ENCODE measurements at regions not wholly inside any gene's neighbourhood (a gene's known extent, or its start where the extent isn't known, plus 50 kb on each side); places are given as distances from the start of the nearest gene placed in this dataset.

DNA sequence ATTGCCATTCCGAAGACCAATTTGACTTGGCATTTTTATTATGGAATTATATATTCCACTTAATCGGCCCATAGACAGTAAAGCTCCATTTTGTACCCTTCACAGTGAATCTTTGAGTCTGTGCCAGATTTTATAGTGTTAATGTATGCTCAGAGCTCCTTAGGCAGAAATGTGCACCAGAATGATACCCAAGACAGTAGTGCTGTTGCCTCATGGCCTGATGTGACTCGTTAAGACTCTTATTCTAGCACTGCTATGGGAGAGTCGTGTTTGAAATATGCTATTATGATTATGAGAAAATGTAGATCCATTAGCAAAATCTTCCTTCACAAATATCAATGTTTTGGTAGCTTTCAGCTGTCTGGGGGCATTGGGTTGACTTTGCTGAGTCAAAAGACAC, 209.8 kb upstream of the RAG2 start:
- no peak for DNase-seq

- DNase-seq = no peak
Measured at GRCh38 chr11:36803084-36803483, 205.0 kb upstream of the RAG2 start.

- DNase-seq = no peak
Measured at GRCh38 chr11:36792996-36793914, 195.2 kb upstream of the RAG2 start.

DNA sequence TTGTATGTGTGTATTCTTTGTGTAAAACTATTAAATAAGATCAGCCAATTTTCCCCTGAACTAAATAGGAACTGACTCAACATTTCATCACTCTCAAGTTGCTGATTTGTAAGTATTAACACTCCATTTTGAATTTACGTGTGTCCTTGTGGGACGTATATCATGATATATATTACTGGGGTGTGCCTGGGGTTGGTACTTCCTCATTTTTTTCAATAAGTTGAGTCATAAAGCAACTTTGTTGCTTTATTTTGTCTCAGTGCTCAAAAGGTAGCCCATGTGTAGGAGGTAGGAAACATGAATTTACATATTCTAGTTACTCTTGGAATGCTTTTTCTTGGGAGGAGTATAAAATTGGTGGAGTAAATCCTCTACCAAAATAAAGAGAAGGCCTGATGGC, 193.9 kb upstream of the RAG2 start:
- DNase-seq = no peak

DNA sequence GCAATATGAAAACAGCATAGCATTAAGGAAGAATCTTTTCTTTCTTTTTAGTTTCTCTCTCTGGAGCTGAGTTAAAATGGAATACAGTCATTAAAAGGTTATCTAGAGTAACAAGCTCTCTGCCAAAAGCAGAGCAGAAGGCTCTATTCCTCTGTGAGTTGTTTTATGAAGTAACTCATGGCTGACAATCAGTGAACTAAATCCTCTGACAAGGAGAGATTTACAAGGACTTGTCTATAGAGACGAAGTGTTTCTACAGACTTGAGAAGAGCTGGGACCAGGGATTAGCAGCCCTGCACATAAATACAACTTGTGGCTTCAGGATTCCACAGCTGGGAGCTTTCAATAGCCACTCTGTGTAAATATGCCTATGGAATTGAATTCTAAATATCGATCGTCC, 192.5 kb upstream of the RAG2 start:
- no peak for DNase-seq

DNA sequence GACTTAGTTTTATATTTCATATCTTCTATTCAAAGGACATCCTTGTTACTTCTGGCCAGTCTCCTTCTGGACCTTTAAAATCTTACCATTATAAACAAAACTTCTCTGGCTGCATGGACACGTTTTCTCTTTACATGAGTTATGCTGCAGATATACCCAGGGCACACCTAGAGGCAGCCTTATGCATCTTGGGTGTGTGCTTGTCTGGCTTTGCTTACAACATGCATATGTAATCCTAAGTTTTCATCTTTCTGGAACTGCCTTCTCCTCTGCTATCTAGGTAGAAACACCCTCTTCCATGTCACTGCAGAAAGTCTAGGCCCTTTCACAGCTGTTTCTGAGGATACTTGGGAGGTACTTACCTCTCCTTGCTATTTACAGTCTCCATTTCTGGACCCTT, 185.8 kb upstream of the RAG2 start:
- DNase-seq = no peak

- DNase-seq = no peak
Measured at GRCh38 chr11:36779791-36780190, 181.8 kb upstream of the RAG2 start.

DNA sequence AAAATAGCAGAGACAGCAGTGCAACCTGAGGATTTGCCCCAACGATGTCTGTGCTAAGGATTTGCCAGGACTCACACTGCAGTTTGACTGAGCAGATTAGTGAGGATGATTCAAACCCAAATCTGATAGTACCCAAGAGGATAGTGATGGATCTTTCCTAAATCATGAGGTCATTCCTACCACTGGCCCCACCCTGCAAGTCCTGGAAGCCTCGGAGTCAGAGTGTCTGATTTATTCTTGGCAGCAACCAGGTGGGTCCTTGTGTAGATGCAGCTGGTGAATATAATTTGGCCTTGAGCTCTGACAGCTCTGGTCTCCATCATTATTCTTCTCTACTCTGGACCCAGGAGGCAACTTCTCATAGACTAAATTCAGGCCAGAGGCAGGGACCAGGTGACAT, 179.3 kb upstream of the RAG2 start:
- no peak for DNase-seq

DNA sequence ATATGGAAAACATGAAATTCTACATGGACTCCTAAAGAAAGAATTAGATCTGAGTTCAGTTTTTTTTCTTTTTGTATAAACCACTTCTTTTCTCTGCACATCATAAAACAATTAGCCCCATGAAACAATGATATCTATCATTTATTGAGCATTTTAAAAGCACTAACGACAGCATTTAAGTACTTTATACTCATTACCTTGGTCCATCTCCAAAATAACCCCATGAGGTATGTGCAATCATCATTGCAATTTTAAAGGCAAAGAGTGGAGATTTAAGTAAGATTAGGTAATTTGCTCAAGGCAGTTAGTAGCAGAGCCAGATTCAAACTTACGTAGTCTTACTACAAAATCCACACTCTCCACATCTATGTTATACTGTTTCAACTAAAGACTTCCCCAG, 177.7 kb upstream of the RAG2 start:
- DNase-seq = no peak

DNA sequence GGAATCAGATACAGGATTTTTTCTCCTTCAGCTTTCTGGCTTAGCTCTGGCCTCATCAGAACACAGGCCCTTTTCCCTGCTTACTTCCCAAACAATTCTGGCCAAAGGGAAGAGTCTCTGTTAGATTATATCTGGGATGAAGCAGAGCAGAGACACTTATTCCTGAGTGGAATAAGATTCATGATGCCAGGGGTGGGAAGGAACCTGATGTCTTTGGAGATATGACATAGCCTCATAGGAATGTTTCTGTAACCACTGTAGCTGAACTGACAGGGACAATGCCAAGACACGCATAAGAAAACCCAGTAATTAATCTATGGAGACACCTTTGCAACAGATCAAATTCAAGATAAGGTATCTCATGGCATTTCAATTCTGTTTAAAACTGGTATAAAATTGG, 177.1 kb upstream of the RAG2 start:
- DNase-seq = no peak

- DNase-seq = no peak
Measured at GRCh38 chr11:36774603-36775002, 176.6 kb upstream of the RAG2 start.

DNA sequence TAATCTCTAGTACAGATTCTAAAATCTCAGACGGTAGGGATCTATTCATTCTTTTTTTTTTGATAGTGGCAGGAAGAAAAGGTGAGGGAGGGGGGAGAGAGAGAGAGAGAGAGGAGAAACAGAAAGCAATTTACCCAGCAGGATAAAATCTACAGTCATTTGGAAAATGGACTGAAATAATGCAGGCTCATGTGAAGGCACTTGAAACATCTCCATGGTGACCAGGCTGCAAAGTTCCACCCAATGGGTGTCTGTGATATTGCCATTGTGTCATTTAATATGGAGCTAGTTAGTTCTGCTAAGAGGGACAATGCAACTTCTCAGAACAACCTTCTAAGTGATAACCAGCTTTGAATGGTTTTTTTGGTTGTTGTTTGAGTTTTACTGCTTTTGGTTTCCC, 165.2 kb upstream of the RAG2 start:
- no peak for DNase-seq

DNA sequence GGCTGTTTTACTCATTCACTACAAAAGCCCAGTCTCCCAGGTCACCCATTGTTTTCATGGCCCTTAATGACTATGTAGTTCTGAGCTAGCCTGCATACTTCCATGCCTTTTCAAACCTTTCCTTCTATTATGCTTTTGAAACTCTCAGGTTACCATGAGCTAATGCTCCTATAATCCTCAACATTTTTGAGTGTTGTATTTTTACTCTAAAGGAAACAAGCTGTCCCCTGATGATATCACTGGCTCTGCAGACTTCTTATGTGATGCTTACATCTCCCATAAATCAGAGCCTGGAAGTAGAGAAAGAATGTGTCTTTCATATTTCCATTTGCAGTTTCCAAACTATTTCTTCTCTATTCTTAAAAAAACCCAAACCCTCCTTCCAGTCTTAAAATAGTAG, 159.0 kb upstream of the RAG2 start:
- DNase-seq = no peak

DNA sequence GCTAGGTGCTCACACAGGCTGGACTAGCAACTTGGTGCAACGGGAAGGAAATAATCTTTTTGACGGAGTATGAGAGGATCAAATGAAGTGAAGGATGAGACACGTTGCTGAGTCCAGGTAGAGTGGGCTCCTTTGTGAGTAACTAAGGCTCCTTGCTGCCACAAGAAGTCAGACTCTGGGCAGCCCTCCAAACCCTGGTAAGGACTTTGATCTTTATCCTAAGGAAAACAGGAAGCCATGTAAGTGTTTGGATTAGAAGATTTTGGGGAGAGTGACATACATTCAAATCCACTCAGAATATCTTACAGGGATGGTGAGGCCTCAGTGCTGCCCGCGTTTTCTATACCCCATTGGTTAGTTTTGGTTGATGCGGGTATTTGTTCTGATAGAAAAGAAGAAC, 155.9 kb upstream of the RAG2 start:
- DNase-seq = no peak

DNA sequence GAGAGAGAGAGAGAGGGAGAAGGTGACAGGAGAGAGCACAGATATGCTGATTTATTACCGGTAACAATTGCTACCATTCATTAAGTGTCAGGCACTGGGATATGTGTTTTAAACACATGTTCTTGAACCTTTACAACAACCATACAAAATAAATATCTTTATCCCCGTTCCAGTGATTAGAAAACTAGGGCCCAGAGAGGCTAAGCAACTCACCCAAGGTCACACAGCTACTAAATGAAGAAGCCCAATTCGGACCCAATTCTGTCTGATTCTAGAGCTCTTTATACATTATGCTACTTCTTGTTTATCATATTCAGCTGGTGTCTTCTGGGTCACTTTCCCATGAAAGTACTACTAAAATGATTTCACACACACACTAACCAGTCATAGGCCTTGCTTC, 154.0 kb upstream of the RAG2 start:
- no peak for DNase-seq

- no peak for DNase-seq
Measured at GRCh38 chr11:36751335-36751781, 153.3 kb upstream of the RAG2 start.

- DNase-seq = no peak
Measured at GRCh38 chr11:36750349-36750748, 152.3 kb upstream of the RAG2 start.

- no peak for DNase-seq
Measured at GRCh38 chr11:36748836-36749235, 150.8 kb upstream of the RAG2 start.

DNA sequence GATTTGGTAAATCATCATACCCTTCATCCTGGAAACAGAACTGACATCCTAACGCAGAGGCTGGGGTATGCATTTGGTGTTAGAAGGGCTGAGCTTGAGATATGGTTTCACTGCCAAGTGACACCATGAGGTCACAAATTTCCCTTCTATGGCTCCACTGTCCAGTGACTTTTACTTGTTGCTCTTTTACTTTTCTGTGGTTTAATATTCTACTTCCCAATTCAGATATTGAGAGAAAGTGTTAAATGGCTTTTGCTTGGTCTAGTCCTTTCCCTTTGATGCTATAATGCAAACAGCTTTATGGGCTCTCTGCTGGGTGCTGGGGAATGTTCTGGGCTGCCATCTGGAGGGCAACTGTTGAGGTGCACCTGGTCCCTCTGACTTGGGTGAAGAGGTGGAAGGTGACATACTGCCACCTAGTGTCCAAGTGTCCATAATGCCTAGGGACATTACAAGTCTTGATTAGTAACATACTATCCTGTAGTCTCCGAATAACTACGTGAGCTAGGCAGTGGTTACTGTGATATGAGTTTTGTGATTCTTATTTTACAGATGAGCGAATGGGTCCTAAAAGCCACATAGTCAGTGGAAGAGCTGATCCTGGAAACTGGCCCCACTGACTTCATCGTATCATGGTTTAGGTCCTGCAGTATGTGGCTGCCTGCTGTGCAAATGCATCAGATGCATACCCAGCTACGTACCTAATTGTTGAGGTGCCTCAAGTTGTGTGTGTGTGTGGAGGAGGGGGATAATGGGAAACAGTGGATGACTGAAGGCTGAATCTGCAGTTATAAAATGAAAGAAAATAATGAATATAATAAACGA, 149.1 kb upstream of the RAG2 start:
- peak; percentile 79 to 86 for DNase-seq

GRCh38 chr11:36744375-36745168, 146.5 kb upstream of the RAG2 start:
- DNase-seq = peak; percentile 35 to 54

DNA sequence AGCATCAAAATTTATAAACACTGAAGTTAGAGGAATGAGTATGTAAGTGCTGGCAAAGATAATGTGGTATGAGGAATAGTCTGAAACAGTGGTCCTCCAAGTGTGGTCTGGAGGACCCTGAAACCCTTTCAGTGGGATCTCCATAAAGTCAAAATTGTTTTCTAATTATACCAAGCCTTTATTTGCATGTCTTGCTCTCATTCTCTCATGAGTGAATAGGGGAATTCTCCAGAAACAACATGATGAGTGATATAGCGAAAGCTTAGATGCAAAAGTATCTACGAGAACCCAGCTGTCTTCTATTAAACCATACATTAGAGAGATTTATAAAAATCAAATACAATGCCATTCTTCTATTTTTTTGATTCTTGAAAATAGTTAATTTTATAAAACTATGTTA, 145.0 kb upstream of the RAG2 start:
- DNase-seq = no peak

- DNase-seq = no peak
Measured at GRCh38 chr11:36741515-36741914, 143.5 kb upstream of the RAG2 start.

DNA sequence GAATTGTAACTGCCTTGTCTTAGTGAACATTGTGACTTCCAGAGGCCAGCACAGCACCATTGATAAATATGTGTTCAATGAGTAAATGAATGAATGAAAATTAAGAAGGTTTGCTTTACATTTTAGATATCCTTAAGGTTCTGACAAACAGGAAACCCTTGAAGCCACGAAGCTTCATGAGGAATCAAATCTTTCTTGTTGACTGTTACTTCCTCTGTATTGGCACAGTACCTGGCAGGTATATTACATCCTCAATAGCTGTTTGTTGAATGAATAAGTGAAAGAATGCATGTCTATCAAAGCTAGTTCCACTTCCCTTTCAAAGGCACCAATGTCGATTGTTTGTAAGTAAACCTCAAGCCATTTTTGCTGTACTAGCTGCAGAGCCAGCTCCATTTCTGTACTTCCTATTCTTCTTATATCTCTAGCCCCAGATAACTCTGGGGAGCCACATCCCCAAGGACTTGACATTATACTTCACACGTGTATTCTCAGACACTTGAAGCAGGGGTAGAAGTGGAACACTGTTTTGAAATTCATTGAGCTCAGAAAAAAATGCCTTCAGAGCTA, 140.3 kb upstream of the RAG2 start:
- DNase-seq = no peak
